ENCODE measurements at regions not wholly inside any gene's neighbourhood (a gene's known extent, or its start where the extent isn't known, plus 50 kb on each side); places are given as distances from the start of the nearest gene placed in this dataset.
"Not testable (repeated sequence)": the region's sequence is repeated elsewhere in the genome, so short reads cannot be mapped to it uniquely, and the experiment has no call there.

GRCh38 chr5:157944938-157945337 is 86.0 kb upstream of the CLINT1 start:
- Histone ChIP-seq H3K36me3 (no peaks in the 10 kb centered on the region), H3K4me1 (peaks cover 0 to 25% (median 7%) of the 10 kb centered on the region in 3 donors), H3K27me3 (no peaks in the 10 kb centered on the region), H3K9me3 (no peaks in the 10 kb centered on the region), H3K4me3 (no peak overlapping the region), H3K27ac (no peak overlapping the region)
- no peak for TF ChIP-seq POLR2A (IDR thresholded peaks at IDR 0.05)
- TF ChIP-seq, protein P1, sequence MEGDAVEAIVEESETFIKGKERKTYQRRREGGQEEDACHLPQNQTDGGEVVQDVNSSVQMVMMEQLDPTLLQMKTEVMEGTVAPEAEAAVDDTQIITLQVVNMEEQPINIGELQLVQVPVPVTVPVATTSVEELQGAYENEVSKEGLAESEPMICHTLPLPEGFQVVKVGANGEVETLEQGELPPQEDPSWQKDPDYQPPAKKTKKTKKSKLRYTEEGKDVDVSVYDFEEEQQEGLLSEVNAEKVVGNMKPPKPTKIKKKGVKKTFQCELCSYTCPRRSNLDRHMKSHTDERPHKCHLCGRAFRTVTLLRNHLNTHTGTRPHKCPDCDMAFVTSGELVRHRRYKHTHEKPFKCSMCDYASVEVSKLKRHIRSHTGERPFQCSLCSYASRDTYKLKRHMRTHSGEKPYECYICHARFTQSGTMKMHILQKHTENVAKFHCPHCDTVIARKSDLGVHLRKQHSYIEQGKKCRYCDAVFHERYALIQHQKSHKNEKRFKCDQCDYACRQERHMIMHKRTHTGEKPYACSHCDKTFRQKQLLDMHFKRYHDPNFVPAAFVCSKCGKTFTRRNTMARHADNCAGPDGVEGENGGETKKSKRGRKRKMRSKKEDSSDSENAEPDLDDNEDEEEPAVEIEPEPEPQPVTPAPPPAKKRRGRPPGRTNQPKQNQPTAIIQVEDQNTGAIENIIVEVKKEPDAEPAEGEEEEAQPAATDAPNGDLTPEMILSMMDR (IDR thresholded peaks at IDR 0.05), result no peak
- intact Hi-C loops (cut with DNase I), result no loop called here
- 78 to 88% methylated on average over 6 of the region's 6 CpGs for WGBS, 2 donors
- DNase-seq, result no peak

DNA sequence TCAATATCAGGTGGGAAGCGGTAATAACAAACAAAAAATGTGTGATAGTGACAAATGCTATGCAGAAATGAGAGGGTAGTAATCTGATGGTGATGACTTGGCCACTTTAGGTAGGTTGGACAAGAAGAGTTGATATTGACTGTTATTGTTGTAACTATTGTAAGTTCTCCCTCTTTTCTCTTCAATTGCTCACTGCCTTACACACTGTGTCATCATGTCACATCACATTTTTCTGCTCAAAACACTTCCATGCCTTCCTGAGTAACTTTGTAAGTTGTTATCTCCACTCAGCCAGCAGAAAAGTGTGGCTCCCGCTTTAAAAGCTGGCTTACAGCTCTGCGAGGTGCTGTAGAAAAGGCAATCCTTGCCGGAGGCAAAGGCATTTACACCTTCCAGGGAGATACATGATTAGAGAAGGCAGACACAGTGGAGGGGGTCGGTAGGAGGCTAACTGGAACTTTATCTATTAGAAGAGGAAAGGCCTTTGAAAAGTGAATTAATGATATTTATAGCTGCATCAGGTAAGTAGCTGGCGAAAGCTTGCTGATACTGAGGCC is 85.2 kb upstream of the CLINT1 start:
- Histone ChIP-seq H3K27ac (no peak overlapping the region), H3K9me3 (no peaks in the 10 kb centered on the region), H3K4me1 (peaks cover 0 to 22% (median 6%) of the 10 kb centered on the region in 3 donors), H3K36me3 (no peaks in the 10 kb centered on the region), H3K4me3 (no peak overlapping the region), H3K27me3 (no peaks in the 10 kb centered on the region)
- 71 to 76% methylated on average over 6 of the region's 6 CpGs for WGBS, 2 donors
- intact Hi-C loops (cut with DNase I), result no loop called here
- TF ChIP-seq, protein P1 (IDR thresholded peaks at IDR 0.05), result no peak
- TF ChIP-seq POLR2A (IDR thresholded peaks at IDR 0.05), result no peak
- DNase-seq, result no peak

- Histone ChIP-seq H3K27me3 (no peaks in the 10 kb centered on the region), H3K9me3 (no peaks in the 10 kb centered on the region), H3K27ac (no peak overlapping the region), H3K4me1 (peaks cover 0 to 7% (median 0%) of the 10 kb centered on the region in 3 donors), H3K4me3 (no peak overlapping the region), H3K36me3 (no peaks in the 10 kb centered on the region)
- whole genome bisulfite sequencing, 2 donors, result 83 to 93% methylated on average over 1 of the region's 1 CpG
- intact Hi-C loops (cut with DNase I), result no loop called here
- no peak for DNase-seq
- no peak for TF ChIP-seq POLR2A (IDR thresholded peaks at IDR 0.05)
- TF ChIP-seq, protein P1 (IDR thresholded peaks at IDR 0.05), result no peak
These were observed 83.7 kb upstream of the CLINT1 start for GRCh38 chr5:157942595-157942994.

GRCh38 chr5:157941616-157942015 is 82.7 kb upstream of the CLINT1 start:
- no peaks in the 10 kb centered on the region for H3K9me3 ChIP-seq
- H3K27ac ChIP-seq, result no peak overlapping the region
- intact Hi-C loops (cut with DNase I), result no loop called here
- DNase-seq, result no peak
- no peaks in the 10 kb centered on the region for H3K36me3 ChIP-seq
- H3K4me1 ChIP-seq, result no peaks in the 10 kb centered on the region
- no peak overlapping the region for H3K4me3 ChIP-seq
- TF ChIP-seq POLR2A (IDR thresholded peaks at IDR 0.05), result no peak
- TF ChIP-seq, protein P1 (IDR thresholded peaks at IDR 0.05), result no peak
- 87 to 89% methylated on average over 3 of the region's 3 CpGs for WGBS, 2 donors
- H3K27me3 ChIP-seq, result no peaks in the 10 kb centered on the region

- H3K27ac ChIP-seq; H3K4me3 ChIP-seq; intact Hi-C loops (cut with DNase I); H3K9me3 ChIP-seq; H3K27me3 ChIP-seq; DNase-seq; H3K36me3 ChIP-seq: not testable (repeated sequence)
- peaks cover 0 to 14% (median 0%) of the 10 kb centered on the region in 3 donors for H3K4me1 ChIP-seq
- WGBS, 2 donors, result 87 to 90% methylated on average over 3 to 6 of the region's 6 CpGs
These were observed 79.2 kb upstream of the CLINT1 start for GRCh38 chr5:157938101-157938500.

DNA sequence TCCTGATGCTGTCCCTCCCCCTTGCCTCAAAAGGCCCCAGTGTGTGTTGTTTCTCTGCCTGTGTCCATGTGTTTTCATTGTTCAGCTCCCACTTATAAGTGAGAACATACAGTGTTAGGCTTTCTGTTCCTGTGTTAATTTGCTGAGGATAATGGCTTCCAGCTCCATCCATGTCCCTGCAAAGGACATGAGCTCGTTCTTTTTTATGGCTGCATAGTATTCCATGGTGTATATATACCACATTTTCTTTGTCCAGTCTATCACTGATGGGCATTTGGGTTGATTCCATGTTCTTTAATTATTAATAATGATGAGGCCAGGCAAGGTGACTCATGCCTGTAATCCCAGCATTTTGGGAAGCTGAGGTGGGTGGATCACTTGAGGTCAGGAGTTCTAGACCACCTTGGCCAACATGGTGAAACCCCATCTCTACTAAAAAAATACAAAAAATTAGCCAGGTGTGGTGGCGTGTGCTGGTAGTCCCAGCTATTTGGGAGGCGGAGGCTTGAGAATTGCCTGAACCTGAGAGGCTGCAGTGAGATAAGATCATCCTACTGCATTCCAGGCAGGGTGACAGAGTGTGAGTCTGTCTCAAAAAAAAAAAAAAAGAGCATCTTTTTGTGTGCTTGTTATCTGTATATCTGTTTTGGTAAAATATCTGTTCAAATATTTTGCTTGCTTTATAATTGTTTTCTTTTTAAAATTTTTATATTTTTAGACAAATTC is 78.0 kb upstream of the CLINT1 start:
- WGBS, 2 donors, result 74 to 80% methylated on average over 3 of the region's 3 CpGs
- DNase-seq; H3K27ac ChIP-seq; H3K4me3 ChIP-seq; intact Hi-C loops (cut with DNase I); H3K27me3 ChIP-seq; H3K36me3 ChIP-seq; H3K9me3 ChIP-seq: not testable (repeated sequence)
- H3K4me1 ChIP-seq, result peaks cover 0 to 25% (median 4%) of the 10 kb centered on the region in 3 donors
